Kidney (tissue), 13 donors: ENCODE measurements at regions not wholly inside any gene's neighbourhood (a gene's known extent, or its start where the extent isn't known, plus 50 kb on each side); places are given as distances from the start of the nearest gene placed in this dataset.
A peak's percentile ranks its signal among the peaks of the same experiment; 100 is the strongest.

ENCODE experiments used
- DNase-seq, 5 donors: peaks; one replicate each; pipeline ENCODE4 v3.0.0-alpha.2; 2013 to 2020
- FAIRE-seq: peaks from 2 replicates; lab custom pipeline; 2012; peaks lifted over from hg19 to GRCh38; lab: Jason Lieb, UNC
- H3K27ac ChIP-seq, 2 donors: one replicate each; pipeline ENCODE4 v1.7.0; 2013; ENCODE audit warnings: low read depth in 2 of 2, low read length in 2 of 2, inconsistent platforms in 1 of 2
- H3K27me3 ChIP-seq: one replicate; pipeline ENCODE4 v1.7.1; 2013; ENCODE audit warnings: low read length, inconsistent platforms; ENCODE audit not compliant: control insufficient read depth, insufficient read depth
- H3K36me3 ChIP-seq, 3 donors: one replicate each; pipeline versions ENCODE4 v1.7.0 to v1.7.1; 2013; ENCODE audit warnings: low read length in 3 of 3, control low read depth in 1 of 3, inconsistent platforms in 1 of 3; ENCODE audit not compliant: insufficient read depth in 3 of 3, control insufficient read depth in 2 of 3
- H3K4me1 ChIP-seq, 3 donors: one replicate each; pipeline versions ENCODE4 v1.7.0 to v1.7.1; 2013; ENCODE audit warnings: low read length in 3 of 3, inconsistent platforms in 1 of 3, low read depth in 1 of 3; ENCODE audit not compliant: control insufficient read depth in 2 of 3, insufficient read depth in 2 of 3
- H3K4me3 ChIP-seq, 3 donors: one replicate each; pipeline versions ENCODE4 v1.7.0 to v1.8.1; 2013; ENCODE audit warnings: low read length in 3 of 3, control low read depth in 1 of 3, inconsistent platforms in 1 of 3
- H3K9ac ChIP-seq, 3 donors: one replicate each; pipeline versions ENCODE4 v1.7.0 to v1.7.1; 2013; ENCODE audit warnings: low read length in 3 of 3, control low read depth in 1 of 3, inconsistent platforms in 1 of 3
- H3K9me3 ChIP-seq, 3 donors: one replicate each; pipeline versions ENCODE4 v1.7.0 to v1.7.1; 2013; ENCODE audit warnings: low read length in 3 of 3, control low read depth in 1 of 3, inconsistent platforms in 1 of 3; ENCODE audit not compliant: control insufficient read depth in 2 of 3, insufficient read depth in 1 of 3
- CTCF ChIP-seq: IDR thresholded peaks from 3 replicates; pipeline ENCODE4 v1.5.1; 2012; ENCODE audit warnings: mild to moderate bottlenecking, moderate library complexity, borderline replicate concordance; ENCODE audit not compliant: insufficient read depth; ENCODE audit errors: extremely low read depth
- intact Hi-C: fragments of 100-400 bp; cut with DNase I; formaldehyde crosslinking; loops from one replicate; pipeline ENCODE4 v1.11.1; 2022
- donor health status: control.
- donor health status: control.
- donor health status: control.
- donor health status: control.
- donor health status: control.
- donor health status: DM: yes; HTN: yes; CAD: no.
- donor health status: Normal renal cell carcinoma (clear cell type).

GRCh38 chr3:178450476-178450875 is 85.8 kb upstream of the KCNMB2 start:
- Histone ChIP-seq H3K4me3 (no peak overlapping the region), H3K9me3 (no peaks in the 10 kb centered on the region), H3K36me3 (no peaks in the 10 kb centered on the region), H3K27ac (no peak overlapping the region), H3K4me1 (no peaks in the 10 kb centered on the region), H3K9ac (no peak overlapping the region), H3K27me3 (no peaks in the 10 kb centered on the region)
- FAIRE-seq, result no peak
- no peak for TF ChIP-seq CTCF
- intact Hi-C loops, result no loop called here
- no peak for DNase-seq

- Histone ChIP-seq H3K9ac (no peak overlapping the region), H3K36me3 (no peaks in the 10 kb centered on the region), H3K27ac (no peak overlapping the region), H3K9me3 (no peaks in the 10 kb centered on the region), H3K27me3 (no peaks in the 10 kb centered on the region), H3K4me3 (no peak overlapping the region), H3K4me1 (peaks cover 0 to 2% (median 2%) of the 10 kb centered on the region in 3 donors)
- DNase-seq, result no peak
- no peak for TF ChIP-seq CTCF
- intact Hi-C loops, result no loop called here
- FAIRE-seq, result no peak
Measured at GRCh38 chr3:178451799-178452198, 84.4 kb upstream of the KCNMB2 start.

- H3K4me1 ChIP-seq, result peaks cover 0 to 2% (median 2%) of the 10 kb centered on the region in 3 donors
- no peak for TF ChIP-seq CTCF
- DNase-seq (peak in 1 of 5 donors; percentile 65), FAIRE-seq (no peak)
- intact Hi-C loops, result no loop called here
- no peak overlapping the region for H3K9ac ChIP-seq
- no peak overlapping the region for H3K4me3 ChIP-seq
- H3K36me3 ChIP-seq, result no peaks in the 10 kb centered on the region
- H3K9me3 ChIP-seq, result no peaks in the 10 kb centered on the region
- H3K27me3 ChIP-seq, result no peaks in the 10 kb centered on the region
- H3K27ac ChIP-seq, result no peak overlapping the region
Measured at GRCh38 chr3:178454726-178455125, 81.5 kb upstream of the KCNMB2 start.

GRCh38 chr3:178455226-178455625 is 81.0 kb upstream of the KCNMB2 start:
- Histone ChIP-seq H3K9ac (no peak overlapping the region), H3K9me3 (no peaks in the 10 kb centered on the region), H3K27ac (no peak overlapping the region), H3K4me3 (no peak overlapping the region), H3K36me3 (no peaks in the 10 kb centered on the region), H3K27me3 (no peaks in the 10 kb centered on the region), H3K4me1 (peaks cover 0 to 2% (median 2%) of the 10 kb centered on the region in 3 donors)
- TF ChIP-seq CTCF, result no peak
- no peak for DNase-seq
- no peak for FAIRE-seq
- intact Hi-C loops, result no loop called here
